NCI-H345 (cell line): ENCODE measurements at regions not wholly inside any gene's neighbourhood (a gene's known extent, or its start where the extent isn't known, plus 50 kb on each side); places are given as distances from the start of the nearest gene placed in this dataset.
"Not testable (repeated sequence)": the region's sequence is repeated elsewhere in the genome, so short reads cannot be mapped to it uniquely, and the experiment has no call there.

Experiments used
- DNase-seq: peaks from one replicate; lab custom pipeline; 2025; lab: John Stamatoyannopoulos, UW

GRCh38 chr12:47373554-47374150, 293.9 kb upstream of the AMIGO2 start:
- DNase-seq = no peak

- DNase-seq = no peak
These were observed 290.7 kb upstream of the AMIGO2 start for GRCh38 chr12:47370421-47370820.

DNA sequence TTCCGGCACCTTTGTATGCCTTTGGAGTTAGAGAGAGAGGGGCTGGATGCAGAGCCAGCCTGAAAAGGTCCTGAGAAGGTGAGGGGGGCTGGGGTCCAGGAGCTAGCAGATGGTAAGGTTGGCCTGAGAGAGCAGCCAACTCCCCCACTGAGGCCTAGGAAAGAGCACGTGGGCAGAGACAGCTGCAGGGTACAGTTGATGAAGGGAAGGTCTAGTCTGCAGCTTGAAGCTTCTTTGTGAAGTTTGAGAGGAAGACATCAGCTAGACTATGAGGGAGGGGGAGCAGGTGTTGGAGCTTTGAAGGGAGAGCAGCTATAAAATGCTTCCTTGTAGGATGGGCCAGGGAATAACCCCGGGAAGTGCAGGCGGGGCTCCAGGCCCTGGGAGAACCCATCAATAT, 289.3 kb upstream of the AMIGO2 start:
- no peak for DNase-seq

DNA sequence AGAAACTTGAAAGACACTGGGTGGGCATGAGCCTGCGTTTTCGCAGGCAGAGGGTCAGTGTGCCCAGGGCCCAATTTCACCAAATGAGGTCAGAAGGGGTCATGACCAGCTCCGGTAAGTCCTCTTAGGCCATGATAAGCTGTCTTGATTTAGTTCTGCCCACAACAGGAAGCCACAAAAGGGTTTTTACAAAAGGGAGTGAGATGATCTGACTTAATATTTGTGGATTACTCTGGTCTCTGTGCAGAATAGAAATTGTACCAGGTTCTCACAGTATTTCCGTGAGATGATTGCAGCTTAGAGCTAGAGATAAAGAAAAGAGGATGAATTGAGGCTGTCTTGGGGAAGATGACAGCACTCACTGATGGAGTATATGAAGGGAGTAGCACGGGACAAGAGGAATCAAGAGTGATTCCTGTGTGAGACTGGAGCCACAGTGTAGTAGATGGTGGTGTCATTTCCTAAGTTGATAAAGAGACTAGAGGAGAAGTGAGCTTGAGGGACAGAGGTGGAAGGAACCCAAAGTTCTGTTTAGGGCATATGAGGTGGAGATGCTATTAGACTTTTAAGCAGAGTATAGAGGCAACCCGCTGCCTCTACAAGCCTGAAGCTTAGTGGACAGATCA, 288.3 kb upstream of the AMIGO2 start:
- no peak for DNase-seq

GRCh38 chr12:47366579-47366978, 286.8 kb upstream of the AMIGO2 start:
- no peak for DNase-seq

DNA sequence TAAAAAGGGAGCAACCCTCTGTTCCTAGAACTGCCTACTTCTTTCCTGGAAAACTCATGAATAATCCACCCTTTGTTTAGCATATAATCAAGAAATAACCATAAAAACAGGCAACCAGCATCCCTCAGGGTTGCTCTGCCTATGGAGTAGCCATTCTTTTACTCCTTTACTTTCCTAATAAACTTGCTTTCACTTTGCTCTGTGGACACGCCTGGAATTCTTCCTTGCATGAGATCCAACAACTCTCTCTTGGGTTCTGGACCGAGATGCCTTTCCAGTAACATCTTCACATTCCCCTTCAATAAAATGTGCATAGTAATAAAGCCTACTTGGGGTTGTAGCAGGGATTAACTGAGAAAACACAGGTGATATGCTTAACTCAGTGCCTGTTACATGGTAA, 286.4 kb upstream of the AMIGO2 start:
- no peak for DNase-seq

DNA sequence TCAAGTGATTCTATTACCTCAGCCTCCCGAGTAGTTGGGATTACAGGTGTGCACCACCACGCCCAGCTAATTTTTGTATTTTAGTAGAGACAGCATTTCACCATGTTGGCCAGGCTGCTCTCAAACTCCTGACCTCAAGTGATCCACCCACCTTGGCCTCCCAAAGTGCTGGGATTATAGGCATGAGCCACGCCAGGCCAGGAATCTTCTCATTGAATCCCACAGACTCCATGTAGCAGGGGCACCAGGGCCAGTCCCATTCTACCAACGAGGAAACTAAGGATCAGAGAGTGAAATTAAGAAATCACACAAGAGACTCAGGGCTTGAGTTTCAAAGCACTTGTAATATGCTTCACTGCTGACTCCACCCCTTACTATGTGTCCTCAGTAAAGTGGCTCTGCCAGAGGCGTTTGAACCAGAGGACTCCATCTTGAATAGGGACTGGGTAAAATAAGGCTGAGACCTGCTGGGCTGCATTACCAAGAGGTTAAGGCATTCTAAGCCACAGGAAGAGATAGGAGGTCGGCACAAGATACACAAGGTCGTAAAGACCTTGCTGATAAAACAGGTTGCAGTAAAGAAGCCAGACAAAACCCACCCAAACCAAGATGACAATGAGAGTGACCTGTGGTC, 285.8 kb upstream of the AMIGO2 start:
- not testable (repeated sequence) for DNase-seq

GRCh38 chr12:47364261-47364660, 284.5 kb upstream of the AMIGO2 start:
- no peak for DNase-seq

GRCh38 chr12:47362126-47362705, 282.5 kb upstream of the AMIGO2 start:
- DNase-seq = no peak

GRCh38 chr12:47361389-47362021, 281.7 kb upstream of the AMIGO2 start:
- DNase-seq = no peak

GRCh38 chr12:47360771-47361388, 281.1 kb upstream of the AMIGO2 start:
- DNase-seq = no peak

GRCh38 chr12:47360093-47360480, 280.3 kb upstream of the AMIGO2 start:
- no peak for DNase-seq

- no peak for DNase-seq
These were observed 279.7 kb upstream of the AMIGO2 start for GRCh38 chr12:47359310-47360092.

- DNase-seq = not testable (repeated sequence)
These were observed 277.2 kb upstream of the AMIGO2 start for GRCh38 chr12:47357006-47357405.

GRCh38 chr12:47356129-47356700, 276.5 kb upstream of the AMIGO2 start:
- DNase-seq = no peak

GRCh38 chr12:47353508-47353907, 273.7 kb upstream of the AMIGO2 start:
- no peak for DNase-seq

DNA sequence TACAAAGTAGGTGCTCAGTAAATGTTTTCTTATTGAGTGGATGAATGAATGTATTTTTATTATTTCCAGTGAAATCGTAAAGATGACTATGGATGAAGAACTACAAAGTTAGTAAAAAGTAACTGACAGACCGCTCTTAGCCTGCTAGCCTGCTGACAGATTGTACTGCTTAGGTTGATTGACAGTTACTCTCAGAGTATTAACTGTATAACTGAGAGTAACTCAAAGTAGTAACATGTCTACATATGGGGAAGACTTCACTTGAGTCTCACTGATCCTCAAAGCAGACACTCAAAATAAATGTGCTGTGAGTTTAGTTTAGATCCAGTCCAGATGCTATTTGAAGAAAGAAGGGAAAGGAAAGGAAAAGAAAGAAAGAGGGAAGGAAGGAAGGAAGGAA, 272.3 kb upstream of the AMIGO2 start:
- DNase-seq = no peak

DNA sequence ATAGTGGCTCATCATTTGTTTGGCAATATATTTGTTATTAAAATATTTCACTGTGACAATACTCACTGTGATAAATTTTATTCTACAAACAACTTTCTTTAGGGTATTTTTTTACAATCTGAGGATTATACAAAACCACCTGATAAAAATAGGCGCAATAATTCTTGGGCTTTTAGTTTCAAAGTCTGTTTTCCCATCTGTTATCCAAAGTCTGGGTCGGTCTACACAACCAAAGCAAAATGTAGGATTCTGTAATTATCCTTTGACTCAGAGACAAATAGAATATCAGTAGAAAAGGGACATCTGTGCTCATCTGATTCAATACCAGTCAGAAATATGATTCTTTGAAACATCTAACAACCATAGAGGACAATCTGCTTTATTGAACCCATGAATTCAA, 271.8 kb upstream of the AMIGO2 start:
- no peak for DNase-seq

GRCh38 chr12:47350062-47350408, 270.3 kb upstream of the AMIGO2 start:
- DNase-seq = no peak

GRCh38 chr12:47349137-47350061, 269.6 kb upstream of the AMIGO2 start:
- no peak for DNase-seq
